ENCODE measurements at regions not wholly inside any gene's neighbourhood (a gene's known extent, or its start where the extent isn't known, plus 50 kb on each side); places are given as distances from the start of the nearest gene placed in this dataset.

DNA sequence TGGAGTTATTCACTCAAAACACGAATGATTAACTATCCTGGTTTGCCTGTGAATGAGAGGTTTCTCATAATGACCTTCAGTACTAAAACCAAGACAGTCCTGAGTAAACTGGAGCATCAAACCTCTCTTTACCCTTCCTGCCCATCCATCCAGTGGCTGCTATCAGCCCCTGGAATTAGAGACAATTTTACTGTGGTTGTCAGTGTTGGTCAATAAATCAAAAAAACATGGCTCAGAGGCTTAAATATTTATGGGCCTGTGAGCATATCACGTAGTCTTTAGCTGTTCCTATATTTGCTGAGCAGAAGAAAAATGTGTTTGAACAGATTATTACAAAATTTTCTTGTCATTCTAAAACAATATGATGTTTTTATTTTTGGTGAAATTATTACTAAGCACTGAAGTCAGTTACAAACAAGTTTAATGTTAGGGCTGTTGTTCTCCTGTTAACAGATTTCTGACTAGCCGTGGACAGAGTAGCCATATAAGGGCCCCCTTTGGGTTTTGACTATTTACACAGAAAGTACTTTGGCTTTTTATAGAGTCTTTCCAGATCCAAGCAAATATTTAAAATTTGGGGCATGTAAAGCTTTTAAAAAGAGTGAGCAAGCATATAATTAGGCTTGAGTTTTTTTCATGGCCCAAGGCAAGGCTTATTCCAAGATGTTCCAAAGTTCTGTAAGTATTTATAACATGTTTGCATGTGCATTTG lies 580.9 kb downstream of the DIPK2A start:
- DNase-seq (ENCODE audit: insufficient read length), result no peak
- no peak for TF ChIP-seq POLR2A (IDR thresholded peaks at IDR 0.05; ENCODE audit: low read depth, low read length)
- no peak for TF ChIP-seq POLR2AphosphoS5 (IDR thresholded peaks at IDR 0.05; ENCODE audit: low read depth, low read length)
- no peak for TF ChIP-seq TAF1 (IDR thresholded peaks at IDR 0.05; ENCODE audit: borderline replicate concordance, low read depth, low read length)
- no peak for FAIRE-seq

- no peak for TF ChIP-seq TAF1 (IDR thresholded peaks at IDR 0.05; ENCODE audit: borderline replicate concordance, low read depth, low read length)
- no peak for TF ChIP-seq POLR2A (IDR thresholded peaks at IDR 0.05; ENCODE audit: low read depth, low read length)
- no peak for TF ChIP-seq POLR2AphosphoS5 (IDR thresholded peaks at IDR 0.05; ENCODE audit: low read depth, low read length)
- no peak for DNase-seq (ENCODE audit: insufficient read length)
- FAIRE-seq, result no peak
Observed at GRCh38 chr3:144553301-144553700, 581.7 kb downstream of the DIPK2A start.

DNA sequence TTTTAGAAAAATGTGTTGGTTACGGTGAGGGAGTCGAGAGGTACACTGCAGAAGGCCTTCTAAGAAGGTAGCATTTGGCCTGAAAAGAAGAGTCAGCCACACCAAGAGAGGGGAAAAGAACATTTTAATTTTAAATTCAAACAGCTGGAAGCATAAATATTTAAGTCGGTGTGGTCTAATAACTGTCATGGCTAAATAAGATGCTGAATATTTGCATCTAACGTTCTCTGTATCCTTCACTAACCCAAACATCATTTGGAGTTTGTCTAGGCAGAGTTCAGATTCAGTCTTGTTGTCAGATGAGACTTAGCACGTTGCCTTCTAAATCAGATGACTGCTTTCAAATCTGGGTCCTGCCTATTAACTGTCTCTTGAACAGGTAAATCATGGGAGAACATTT lies 583.3 kb downstream of the DIPK2A start:
- FAIRE-seq (no peak), DNase-seq (ENCODE audit: insufficient read length) (no peak)
- no peak for TF ChIP-seq POLR2AphosphoS5 (IDR thresholded peaks at IDR 0.05; ENCODE audit: low read depth, low read length)
- no peak for TF ChIP-seq POLR2A (IDR thresholded peaks at IDR 0.05; ENCODE audit: low read depth, low read length)
- no peak for TF ChIP-seq TAF1 (IDR thresholded peaks at IDR 0.05; ENCODE audit: borderline replicate concordance, low read depth, low read length)

- TF ChIP-seq POLR2AphosphoS5 (IDR thresholded peaks at IDR 0.05; ENCODE audit: low read depth, low read length), result no peak
- no peak for TF ChIP-seq TAF1 (IDR thresholded peaks at IDR 0.05; ENCODE audit: borderline replicate concordance, low read depth, low read length)
- TF ChIP-seq POLR2A (IDR thresholded peaks at IDR 0.05; ENCODE audit: low read depth, low read length), result no peak
- no peak for FAIRE-seq
- DNase-seq (ENCODE audit: insufficient read length), result no peak
Observed at GRCh38 chr3:144556392-144556791, 584.8 kb downstream of the DIPK2A start.

- DNase-seq (ENCODE audit: insufficient read length) (no peak), FAIRE-seq (no peak)
- TF ChIP-seq TAF1 (IDR thresholded peaks at IDR 0.05; ENCODE audit: borderline replicate concordance, low read depth, low read length) (no peak), POLR2AphosphoS5 (IDR thresholded peaks at IDR 0.05; ENCODE audit: low read depth, low read length) (no peak), POLR2A (IDR thresholded peaks at IDR 0.05; ENCODE audit: low read depth, low read length) (no peak)
Observed at GRCh38 chr3:144557515-144557914, 585.9 kb downstream of the DIPK2A start.

GRCh38 chr3:144564011-144564410 lies 592.4 kb downstream of the DIPK2A start:
- no peak for FAIRE-seq
- no peak for DNase-seq (ENCODE audit: insufficient read length)
- TF ChIP-seq POLR2AphosphoS5 (IDR thresholded peaks at IDR 0.05; ENCODE audit: low read depth, low read length) (no peak), POLR2A (IDR thresholded peaks at IDR 0.05; ENCODE audit: low read depth, low read length) (no peak), TAF1 (IDR thresholded peaks at IDR 0.05; ENCODE audit: borderline replicate concordance, low read depth, low read length) (no peak)

GRCh38 chr3:144566320-144566719 lies 594.7 kb downstream of the DIPK2A start:
- no peak for FAIRE-seq
- TF ChIP-seq TAF1 (IDR thresholded peaks at IDR 0.05; ENCODE audit: borderline replicate concordance, low read depth, low read length) (no peak), POLR2AphosphoS5 (IDR thresholded peaks at IDR 0.05; ENCODE audit: low read depth, low read length) (no peak)
- no peak for DNase-seq (ENCODE audit: insufficient read length)

- TF ChIP-seq POLR2A (IDR thresholded peaks at IDR 0.05; ENCODE audit: low read depth, low read length), result no peak
- no peak for TF ChIP-seq POLR2AphosphoS5 (IDR thresholded peaks at IDR 0.05; ENCODE audit: low read depth, low read length)
- TF ChIP-seq TAF1 (IDR thresholded peaks at IDR 0.05; ENCODE audit: borderline replicate concordance, low read depth, low read length), result no peak
- DNase-seq (ENCODE audit: insufficient read length), result no peak
- FAIRE-seq, result no peak
Observed at GRCh38 chr3:144569651-144570050, 598.0 kb downstream of the DIPK2A start.

DNA sequence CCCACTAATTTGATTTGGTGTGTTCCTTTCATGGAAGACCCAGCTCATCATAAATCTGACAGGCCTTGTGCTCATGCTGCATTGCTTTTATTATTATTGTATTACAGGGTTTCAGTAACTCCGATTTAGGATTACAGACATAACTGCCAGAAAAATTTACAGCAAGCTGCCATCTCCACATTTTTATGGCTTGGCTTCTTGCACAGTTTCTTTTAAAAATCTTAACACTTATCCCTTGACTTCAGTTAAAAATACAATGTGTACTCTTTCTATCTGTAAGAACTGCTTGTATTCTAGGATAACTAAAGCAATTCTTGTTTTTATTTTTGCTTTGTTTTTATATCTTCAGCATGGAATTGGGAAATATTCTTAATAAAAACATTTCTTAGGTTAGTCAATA lies 612.2 kb downstream of the DIPK2A start:
- TF ChIP-seq POLR2AphosphoS5 (IDR thresholded peaks at IDR 0.05; ENCODE audit: low read depth, low read length) (no peak), POLR2A (IDR thresholded peaks at IDR 0.05; ENCODE audit: low read depth, low read length) (no peak), TAF1 (IDR thresholded peaks at IDR 0.05; ENCODE audit: borderline replicate concordance, low read depth, low read length) (no peak)
- FAIRE-seq (no peak), DNase-seq (ENCODE audit: insufficient read length) (no peak)

DNA sequence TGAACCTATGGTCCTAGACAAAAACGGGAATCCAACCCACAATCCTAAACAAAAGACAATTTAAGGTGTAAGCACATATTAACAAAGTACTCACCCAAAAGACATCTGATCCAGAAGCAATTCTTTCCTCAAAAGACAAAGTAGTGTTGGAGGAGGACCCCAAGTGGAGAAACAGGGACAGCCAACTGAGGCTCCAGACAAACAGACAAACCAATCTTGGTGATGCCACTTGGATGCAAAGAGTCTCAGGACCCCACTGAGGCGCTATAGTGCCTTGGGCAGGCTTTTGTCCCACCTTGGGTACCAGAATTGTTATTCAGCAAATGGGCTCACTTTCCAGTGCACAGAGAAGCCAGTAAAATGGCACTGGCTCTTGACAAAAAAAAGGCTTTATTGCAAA lies 613.8 kb downstream of the DIPK2A start:
- no peak for FAIRE-seq
- no peak for TF ChIP-seq POLR2A (IDR thresholded peaks at IDR 0.05; ENCODE audit: low read depth, low read length)
- no peak for TF ChIP-seq TAF1 (IDR thresholded peaks at IDR 0.05; ENCODE audit: borderline replicate concordance, low read depth, low read length)
- TF ChIP-seq POLR2AphosphoS5 (IDR thresholded peaks at IDR 0.05; ENCODE audit: low read depth, low read length), result no peak
- DNase-seq (ENCODE audit: insufficient read length), result no peak

- no peak for DNase-seq (ENCODE audit: insufficient read length)
- no peak for FAIRE-seq
- TF ChIP-seq POLR2A (IDR thresholded peaks at IDR 0.05; ENCODE audit: low read depth, low read length) (no peak), TAF1 (IDR thresholded peaks at IDR 0.05; ENCODE audit: borderline replicate concordance, low read depth, low read length) (no peak), POLR2AphosphoS5 (IDR thresholded peaks at IDR 0.05; ENCODE audit: low read depth, low read length) (no peak)
Observed at GRCh38 chr3:144585953-144586352, 614.3 kb downstream of the DIPK2A start.

- TF ChIP-seq POLR2A (IDR thresholded peaks at IDR 0.05; ENCODE audit: low read depth, low read length), result no peak
- TF ChIP-seq TAF1 (IDR thresholded peaks at IDR 0.05; ENCODE audit: borderline replicate concordance, low read depth, low read length), result no peak
- no peak for TF ChIP-seq POLR2AphosphoS5 (IDR thresholded peaks at IDR 0.05; ENCODE audit: low read depth, low read length)
- no peak for FAIRE-seq
- DNase-seq (ENCODE audit: insufficient read length), result no peak
Observed at GRCh38 chr3:144586382-144586781, 614.8 kb downstream of the DIPK2A start.
